Cardiac muscle cell (in vitro differentiated cells and primary cell): ENCODE measurements at regions not wholly inside any gene's neighbourhood (a gene's known extent, or its start where the extent isn't known, plus 50 kb on each side); places are given as distances from the start of the nearest gene placed in this dataset.
A peak's percentile ranks its signal among the peaks of the same experiment; 100 is the strongest.

ENCODE experiments used
- DNase-seq, 2 donors: peaks; one replicate each; pipeline versions ENCODE4 v3.0.0 to v3.0.0-alpha.2; 2010 to 2017; ENCODE audit warnings: low read depth in 1 of 2, low spot score in 1 of 2
- H3K27ac ChIP-seq: fragments of 200-600 bp; sonication (generic); 2 replicates; pipeline ENCODE4 v1.5.1; 2016
- H3K27me3 ChIP-seq: fragments of 200-600 bp; sonication (generic); 2 replicates; pipeline ENCODE4 v1.6.0; 2016; ENCODE audit warnings: control low read depth
- H3K36me3 ChIP-seq: fragments of 200-600 bp; sonication (generic); 2 replicates; pipeline ENCODE4 v1.5.1; 2016; ENCODE audit warnings: control low read depth
- H3K4me1 ChIP-seq: fragments of 200-600 bp; sonication (generic); 2 replicates; pipeline ENCODE4 v1.8.1; 2017; ENCODE audit warnings: low read depth, mild to moderate bottlenecking, mixed run types
- H3K4me3 ChIP-seq: fragments of 200-600 bp; sonication (generic); 2 replicates; pipeline ENCODE4 v1.5.1; 2016; ENCODE audit warnings: mild to moderate bottlenecking
- H3K9me3 ChIP-seq: fragments of 200-600 bp; sonication (generic); 2 replicates; pipeline ENCODE4 v1.5.1; 2017; ENCODE audit warnings: low read depth, mild to moderate bottlenecking, control low read depth
- TF ChIP-seq, protein P1 (sequence below): IDR thresholded peaks from 2 replicates; pipeline ENCODE4 v1.5.1; 2012; ENCODE audit warnings: low read depth, mild to moderate bottlenecking, low read length

DNA sequence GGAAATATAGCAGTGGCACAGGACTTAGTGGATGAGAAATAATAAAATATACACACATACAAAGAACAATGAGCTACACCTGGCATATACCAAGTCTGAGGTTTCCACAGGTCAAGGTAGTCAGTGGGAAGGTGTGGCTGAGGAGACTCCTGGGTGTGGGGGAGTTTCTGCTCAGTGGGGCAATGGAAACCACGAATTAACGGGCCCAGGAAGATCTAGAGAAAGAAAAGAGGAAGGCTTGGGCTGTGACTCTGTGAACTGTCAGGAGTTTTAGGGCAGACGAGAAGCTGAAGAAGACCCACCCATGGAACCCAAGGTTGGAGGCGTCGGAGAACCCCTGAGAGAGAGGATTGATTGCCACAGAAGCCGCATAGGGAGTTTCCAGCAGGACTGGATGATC lies 196.5 kb downstream of the HERPUD2 start:
- no peaks in the 10 kb centered on the region for H3K27me3 ChIP-seq
- H3K27ac ChIP-seq = no peak overlapping the region
- H3K4me3 ChIP-seq = no peak overlapping the region
- TF ChIP-seq, protein P1, sequence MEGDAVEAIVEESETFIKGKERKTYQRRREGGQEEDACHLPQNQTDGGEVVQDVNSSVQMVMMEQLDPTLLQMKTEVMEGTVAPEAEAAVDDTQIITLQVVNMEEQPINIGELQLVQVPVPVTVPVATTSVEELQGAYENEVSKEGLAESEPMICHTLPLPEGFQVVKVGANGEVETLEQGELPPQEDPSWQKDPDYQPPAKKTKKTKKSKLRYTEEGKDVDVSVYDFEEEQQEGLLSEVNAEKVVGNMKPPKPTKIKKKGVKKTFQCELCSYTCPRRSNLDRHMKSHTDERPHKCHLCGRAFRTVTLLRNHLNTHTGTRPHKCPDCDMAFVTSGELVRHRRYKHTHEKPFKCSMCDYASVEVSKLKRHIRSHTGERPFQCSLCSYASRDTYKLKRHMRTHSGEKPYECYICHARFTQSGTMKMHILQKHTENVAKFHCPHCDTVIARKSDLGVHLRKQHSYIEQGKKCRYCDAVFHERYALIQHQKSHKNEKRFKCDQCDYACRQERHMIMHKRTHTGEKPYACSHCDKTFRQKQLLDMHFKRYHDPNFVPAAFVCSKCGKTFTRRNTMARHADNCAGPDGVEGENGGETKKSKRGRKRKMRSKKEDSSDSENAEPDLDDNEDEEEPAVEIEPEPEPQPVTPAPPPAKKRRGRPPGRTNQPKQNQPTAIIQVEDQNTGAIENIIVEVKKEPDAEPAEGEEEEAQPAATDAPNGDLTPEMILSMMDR = no peak
- no peaks in the 10 kb centered on the region for H3K4me1 ChIP-seq
- DNase-seq = no peak
- H3K9me3 ChIP-seq = no peaks in the 10 kb centered on the region
- no peaks in the 10 kb centered on the region for H3K36me3 ChIP-seq

DNA sequence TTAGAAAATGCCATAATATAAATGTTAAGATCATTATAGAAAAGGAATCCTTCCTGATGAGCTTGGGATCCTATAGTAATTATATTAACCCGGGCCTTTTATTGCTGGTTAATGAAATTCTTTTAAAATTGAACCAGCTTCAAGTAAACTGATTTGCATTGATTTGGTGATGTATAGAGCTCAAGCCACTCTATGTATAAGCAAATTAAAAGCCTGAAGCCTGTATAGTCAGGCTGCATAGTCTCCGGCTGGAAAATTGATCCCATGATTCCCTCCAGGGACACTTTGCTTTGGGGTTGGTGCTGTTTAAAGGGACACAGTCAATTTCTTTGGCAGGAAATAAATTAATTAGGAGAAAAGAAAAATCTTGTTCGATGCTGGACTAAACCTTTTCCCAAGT lies 199.1 kb downstream of the HERPUD2 start:
- no peaks in the 10 kb centered on the region for H3K9me3 ChIP-seq
- no peaks in the 10 kb centered on the region for H3K36me3 ChIP-seq
- no peak overlapping the region for H3K27ac ChIP-seq
- TF ChIP-seq, protein P1 = no peak
- H3K27me3 ChIP-seq = no peaks in the 10 kb centered on the region
- no peak for DNase-seq
- no peak overlapping the region for H3K4me3 ChIP-seq
- H3K4me1 ChIP-seq = peaks cover 24% of the 10 kb centered on the region

DNA sequence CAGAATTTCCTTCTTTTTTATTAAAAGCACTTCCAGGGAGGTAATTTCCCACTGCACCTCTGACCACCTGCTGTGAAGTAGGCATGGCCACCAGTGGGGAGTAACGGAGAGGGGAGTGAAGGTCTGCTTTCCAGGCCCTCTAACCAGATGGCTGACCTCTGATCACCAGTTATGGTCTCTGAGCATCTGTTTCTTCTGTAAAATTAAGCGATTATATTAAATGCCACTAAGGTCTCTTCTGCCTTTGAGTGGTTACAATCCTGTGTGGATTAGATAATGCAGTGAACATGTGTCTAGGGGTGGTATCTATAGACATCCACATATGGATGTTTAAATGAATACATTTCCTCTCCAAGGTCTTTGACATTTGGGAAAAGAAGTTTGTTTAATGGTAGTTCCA lies 199.6 kb downstream of the HERPUD2 start:
- peaks cover 26% of the 10 kb centered on the region for H3K4me1 ChIP-seq
- no peak overlapping the region for H3K4me3 ChIP-seq
- H3K27me3 ChIP-seq = no peaks in the 10 kb centered on the region
- H3K9me3 ChIP-seq = no peaks in the 10 kb centered on the region
- no peak for DNase-seq
- no peak overlapping the region for H3K27ac ChIP-seq
- TF ChIP-seq, protein P1 = no peak
- no peaks in the 10 kb centered on the region for H3K36me3 ChIP-seq

DNA sequence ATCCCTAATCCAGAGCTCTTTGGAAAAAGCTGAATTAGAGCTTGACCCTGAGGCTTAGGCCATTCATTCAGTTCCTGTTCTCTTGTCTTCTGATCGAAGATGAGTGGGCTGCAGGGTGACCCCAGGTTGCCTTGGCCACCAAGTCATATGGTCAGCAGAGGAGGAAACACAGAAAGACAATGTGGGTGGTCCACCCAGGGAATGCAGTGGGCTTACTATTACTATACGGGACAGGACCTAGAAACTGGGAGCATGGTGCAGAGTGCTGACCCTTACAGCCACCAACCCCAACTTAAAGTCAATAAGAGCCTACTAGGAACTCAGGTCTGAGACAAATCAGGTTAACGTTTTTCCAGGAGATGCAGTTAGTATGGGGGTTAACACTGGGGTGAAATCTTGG lies 200.5 kb downstream of the HERPUD2 start:
- no peak overlapping the region for H3K27ac ChIP-seq
- no peak overlapping the region for H3K4me3 ChIP-seq
- H3K27me3 ChIP-seq = no peaks in the 10 kb centered on the region
- no peak for DNase-seq
- peaks cover 26% of the 10 kb centered on the region for H3K4me1 ChIP-seq
- H3K36me3 ChIP-seq = no peaks in the 10 kb centered on the region
- no peaks in the 10 kb centered on the region for H3K9me3 ChIP-seq
- TF ChIP-seq, protein P1 = no peak

DNA sequence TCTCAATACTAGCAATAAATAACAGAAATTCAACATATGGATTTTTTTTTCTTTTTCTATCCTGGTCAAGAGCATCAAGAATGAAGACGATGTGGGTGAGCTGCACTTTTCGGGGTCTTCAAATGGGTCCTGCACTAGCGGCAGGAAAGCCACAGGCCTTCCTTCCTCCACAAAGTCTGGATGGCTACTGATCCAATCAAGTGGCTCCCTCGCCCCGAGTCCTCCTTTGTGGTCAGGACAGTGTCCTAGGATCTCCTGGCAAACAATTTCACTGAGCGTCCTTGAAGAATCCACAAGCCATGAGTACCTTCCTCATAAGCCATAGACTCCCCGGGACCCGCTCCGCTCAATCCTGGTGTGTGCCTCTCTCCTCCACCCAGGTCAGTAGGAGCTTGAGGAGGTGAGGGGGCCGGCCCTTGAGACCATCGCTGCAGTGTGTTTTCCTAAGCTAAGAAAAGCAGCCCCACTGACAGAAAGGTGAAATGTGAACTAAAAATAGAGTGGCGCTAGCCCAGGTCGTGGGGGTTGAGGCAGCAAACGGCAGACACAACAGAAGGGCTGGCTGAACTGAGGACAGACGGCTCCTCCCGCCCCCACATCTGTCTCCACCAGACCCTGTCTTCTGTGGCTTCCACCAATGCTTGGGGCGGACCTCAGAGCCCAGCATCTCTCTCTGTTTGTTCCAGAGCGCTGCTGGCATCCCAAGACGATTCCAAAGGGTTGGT lies 202.3 kb downstream of the HERPUD2 start:
- Histone ChIP-seq H3K27ac (peak overlapping the region; percentile 73), H3K36me3 (no peaks in the 10 kb centered on the region), H3K4me3 (no peak overlapping the region), H3K4me1 (peaks cover 28% of the 10 kb centered on the region), H3K27me3 (no peaks in the 10 kb centered on the region), H3K9me3 (no peaks in the 10 kb centered on the region)
- TF ChIP-seq, protein P1 = no peak
- peak in 1 of 2 donors; percentile 60 for DNase-seq
